ENCODE measurements at regions not wholly inside any gene's neighbourhood (a gene's known extent, or its start where the extent isn't known, plus 50 kb on each side); places are given as distances from the start of the nearest gene placed in this dataset.

- TF ChIP-seq GATA2 (IDR thresholded peaks at IDR 0.05; ENCODE audit: low read depth, low read length) (no peak), GATA3 (IDR thresholded peaks at IDR 0.05; ENCODE audit: low read depth, low read length) (no peak)
Measured at GRCh38 chr5:123718238-123718637, 206.3 kb downstream of the CSNK1G3 start.

Data from SH-SY5Y (cell line).